Esophagus (tissue), 2 donors: ENCODE measurements at regions not wholly inside any gene's neighbourhood (a gene's known extent, or its start where the extent isn't known, plus 50 kb on each side); places are given as distances from the start of the nearest gene placed in this dataset.

Source experiments
- H3K27ac ChIP-seq, 2 donors: one replicate each; pipeline ENCODE4 v1.5.1; 2013; ENCODE audit warnings: low read depth in 2 of 2, mild to moderate bottlenecking in 2 of 2, inconsistent platforms in 1 of 2, low read length in 1 of 2, moderate library complexity in 1 of 2
- H3K27me3 ChIP-seq, 2 donors: one replicate each; pipeline ENCODE4 v1.6.1; 2013; ENCODE audit warnings: low read length in 2 of 2, control low read depth in 1 of 2, mild to moderate bottlenecking in 1 of 2; ENCODE audit not compliant: insufficient read depth in 2 of 2, control insufficient read depth in 1 of 2
- H3K36me3 ChIP-seq, 2 donors: one replicate each; pipeline ENCODE4 v1.6.1; 2013; ENCODE audit warnings: low read length in 1 of 2; ENCODE audit not compliant: control insufficient read depth in 2 of 2, insufficient read depth in 2 of 2
- H3K4me1 ChIP-seq, 2 donors: one replicate each; pipeline ENCODE4 v1.6.1; 2013; ENCODE audit warnings: low read length in 1 of 2; ENCODE audit not compliant: control insufficient read depth in 2 of 2, insufficient read depth in 2 of 2
- H3K4me3 ChIP-seq, 2 donors: one replicate each; pipeline ENCODE4 v1.5.1; 2013; ENCODE audit warnings: low read length in 2 of 2, mild to moderate bottlenecking in 2 of 2, low read depth in 1 of 2, moderate library complexity in 1 of 2
- H3K9me3 ChIP-seq, 2 donors: one replicate each; pipeline ENCODE4 v1.6.1; 2013; ENCODE audit warnings: mild to moderate bottlenecking in 2 of 2, low read depth in 1 of 2, low read length in 1 of 2, moderate library complexity in 1 of 2; ENCODE audit not compliant: control insufficient read depth in 2 of 2, insufficient read depth in 1 of 2
- WGBS, 2 donors: extraction: QIAGEN DNeasy Blood & Tissue Kit; methylation state at CpG; one replicate each; pipeline ENCODE4 v1.1.7; 2013; 5-methylcytosine and 5-hydroxymethylcytosine counted together
- donor health status: healthy with polysubstance abuse.
- donor health status: Bipolar disorder and iron deficiency.

DNA sequence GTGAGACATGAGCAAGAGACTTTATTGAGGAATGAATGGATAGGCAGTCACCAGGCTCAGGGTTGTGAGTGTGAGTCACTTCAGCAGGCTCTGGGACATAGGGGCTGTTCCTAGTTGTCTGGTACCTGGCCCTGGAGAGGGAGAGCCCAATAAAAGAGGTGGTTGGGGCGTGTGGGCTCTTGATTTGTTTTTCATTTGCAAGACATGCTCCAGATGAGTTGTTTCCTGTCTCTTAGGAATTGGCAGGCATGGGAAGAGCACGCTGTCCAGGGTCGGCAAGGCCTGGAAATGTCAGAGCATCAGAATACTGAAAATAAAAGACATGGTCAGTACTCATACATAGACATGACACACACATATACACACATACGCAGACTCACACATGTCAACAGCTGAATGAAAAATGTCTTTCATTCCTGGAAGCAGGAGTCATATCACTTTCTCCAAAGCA lies 166.3 kb upstream of the SULF2 start:
- no peaks in the 10 kb centered on the region for H3K4me1 ChIP-seq
- H3K4me3 ChIP-seq = no peak overlapping the region
- H3K9me3 ChIP-seq = no peaks in the 10 kb centered on the region
- H3K27ac ChIP-seq = no peak overlapping the region
- no peaks in the 10 kb centered on the region for H3K27me3 ChIP-seq
- 34 to 43% methylated on average over 4 of the region's 4 CpGs for WGBS, 2 donors
- no peaks in the 10 kb centered on the region for H3K36me3 ChIP-seq

DNA sequence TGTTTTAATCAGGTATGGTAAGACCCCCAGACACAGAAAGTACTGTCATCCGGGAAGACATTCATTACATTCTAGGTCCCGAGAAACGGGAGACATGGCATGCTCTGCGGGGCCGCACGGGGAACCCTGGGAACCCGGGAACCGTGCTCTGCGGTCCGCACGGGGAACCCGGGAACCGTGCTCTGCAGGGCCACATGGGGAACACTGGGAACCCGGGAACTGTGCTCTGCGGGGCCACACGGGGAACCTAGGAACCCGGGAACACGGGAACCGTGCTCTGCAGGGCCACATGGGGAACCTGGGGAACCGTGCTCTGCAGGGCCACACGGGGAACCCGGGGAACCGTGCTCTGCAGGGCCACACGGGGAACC lies 165.6 kb upstream of the SULF2 start:
- Histone ChIP-seq H3K4me1 (no peaks in the 10 kb centered on the region), H3K4me3 (no peak overlapping the region), H3K27ac (no peak overlapping the region), H3K9me3 (no peaks in the 10 kb centered on the region), H3K36me3 (no peaks in the 10 kb centered on the region), H3K27me3 (no peaks in the 10 kb centered on the region)
- 96 to 97% methylated on average over 24 of the region's 24 CpGs for WGBS, 2 donors

DNA sequence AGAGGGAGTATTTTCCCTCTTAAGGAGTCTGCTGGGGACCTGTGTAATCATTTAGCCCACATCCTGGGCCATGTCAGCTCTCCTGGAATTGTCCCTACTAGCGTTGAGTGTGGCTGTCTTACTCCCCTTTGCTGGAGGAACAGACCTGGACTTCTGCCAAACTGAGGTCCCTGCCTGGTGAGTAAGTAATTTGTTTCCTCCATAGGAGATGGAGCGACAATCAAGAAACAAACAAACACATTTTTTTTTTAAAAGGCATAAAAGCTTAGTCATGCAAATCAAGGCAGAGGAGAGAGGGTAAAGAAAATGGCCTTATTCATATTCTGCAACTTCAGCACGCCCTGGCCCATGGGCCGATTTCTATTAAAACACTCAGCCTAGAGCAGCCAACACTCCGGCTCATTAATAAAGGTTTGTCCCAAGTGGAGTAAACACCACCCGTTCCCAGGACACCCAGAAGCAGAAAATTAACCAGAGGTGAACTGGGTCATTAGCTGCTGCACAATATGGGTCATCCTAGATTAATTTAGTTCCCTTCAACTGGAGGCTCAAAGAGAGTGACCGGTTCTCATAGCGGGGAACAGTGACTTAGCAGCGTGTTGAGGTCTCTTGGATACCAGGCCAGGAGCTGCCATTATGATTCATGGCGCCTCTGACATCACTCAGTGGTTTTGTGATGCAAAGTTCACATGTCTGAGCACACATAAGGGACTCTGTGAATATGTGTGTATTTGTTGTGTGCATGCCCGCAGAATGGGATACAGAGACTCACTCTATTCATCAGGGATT lies 165.0 kb upstream of the SULF2 start:
- no peak overlapping the region for H3K27ac ChIP-seq
- no peaks in the 10 kb centered on the region for H3K9me3 ChIP-seq
- no peaks in the 10 kb centered on the region for H3K36me3 ChIP-seq
- H3K4me3 ChIP-seq = no peak overlapping the region
- 72 to 77% methylated on average over 11 of the region's 11 CpGs for WGBS, 2 donors
- no peaks in the 10 kb centered on the region for H3K27me3 ChIP-seq
- no peaks in the 10 kb centered on the region for H3K4me1 ChIP-seq

DNA sequence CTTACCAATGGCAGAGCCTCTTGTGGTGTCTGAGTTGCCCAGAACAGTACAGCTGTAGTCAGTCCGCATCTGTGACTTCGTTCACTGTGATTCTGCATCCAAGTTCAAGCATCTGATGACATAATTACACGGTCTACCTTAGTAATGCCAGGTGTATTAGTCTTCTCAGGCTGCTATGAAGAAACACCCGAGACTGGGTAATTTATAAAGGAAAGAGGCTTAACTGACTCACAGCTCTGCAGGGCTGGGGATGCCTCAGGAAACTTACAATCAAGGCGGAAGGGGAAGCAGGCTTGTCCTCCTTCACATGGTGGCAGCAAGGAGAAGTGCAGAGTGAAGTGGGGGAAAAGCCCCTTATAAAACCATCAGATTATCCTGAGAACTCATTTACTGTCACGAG lies 163.9 kb upstream of the SULF2 start:
- H3K9me3 ChIP-seq = no peaks in the 10 kb centered on the region
- no peaks in the 10 kb centered on the region for H3K4me1 ChIP-seq
- H3K4me3 ChIP-seq = no peak overlapping the region
- 66 to 69% methylated on average over 6 of the region's 6 CpGs for WGBS, 2 donors
- H3K36me3 ChIP-seq = no peaks in the 10 kb centered on the region
- H3K27me3 ChIP-seq = no peaks in the 10 kb centered on the region
- no peak overlapping the region for H3K27ac ChIP-seq

DNA sequence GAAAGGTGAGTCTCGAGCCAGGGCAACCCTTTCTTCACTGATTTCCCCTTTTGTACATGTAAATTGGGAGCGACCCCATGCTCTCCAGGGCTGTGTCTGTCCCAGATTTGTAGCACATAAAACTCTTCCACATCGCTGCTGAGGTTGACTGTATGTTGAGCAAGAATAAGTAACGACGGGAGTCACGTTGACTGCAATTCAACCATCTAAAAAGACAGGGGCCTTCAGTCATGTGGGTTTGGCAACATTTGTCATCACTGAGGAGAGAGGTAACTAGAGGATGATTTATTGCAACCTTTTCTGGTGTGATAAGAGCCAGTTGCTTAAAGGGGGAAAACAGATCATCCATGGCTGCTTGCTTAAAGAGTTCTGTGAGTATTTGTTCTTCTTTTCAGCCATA lies 159.4 kb upstream of the SULF2 start:
- Histone ChIP-seq H3K9me3 (no peaks in the 10 kb centered on the region), H3K4me3 (no peak overlapping the region), H3K27ac (no peak overlapping the region), H3K36me3 (no peaks in the 10 kb centered on the region), H3K27me3 (no peaks in the 10 kb centered on the region), H3K4me1 (no peaks in the 10 kb centered on the region)
- WGBS, 2 donors = 86 to 89% methylated on average over 6 of the region's 6 CpGs

DNA sequence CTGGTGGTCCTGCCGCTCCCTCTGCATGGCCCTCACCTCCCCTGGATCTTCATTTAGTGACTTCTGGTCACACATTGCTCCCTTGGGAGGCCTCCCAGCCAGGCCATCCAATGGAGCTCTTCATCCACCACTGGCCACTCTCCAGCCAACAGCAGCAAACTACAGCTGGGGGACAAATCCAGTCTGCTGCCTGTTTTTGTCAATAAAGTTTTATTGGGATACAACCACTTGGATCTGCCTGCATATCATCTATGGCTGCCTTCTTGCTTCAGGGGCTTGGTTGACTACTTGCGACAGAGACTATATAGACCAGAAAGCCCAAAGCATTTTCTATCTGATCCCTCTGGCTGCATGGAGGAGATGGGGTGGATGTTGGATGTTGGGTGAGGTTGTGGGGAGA lies 156.6 kb upstream of the SULF2 start:
- Histone ChIP-seq H3K27me3 (no peaks in the 10 kb centered on the region), H3K4me1 (no peaks in the 10 kb centered on the region), H3K27ac (no peak overlapping the region), H3K36me3 (no peaks in the 10 kb centered on the region), H3K9me3 (no peaks in the 10 kb centered on the region), H3K4me3 (no peak overlapping the region)
- 93 to 98% methylated on average over 2 of the region's 2 CpGs for WGBS, 2 donors

DNA sequence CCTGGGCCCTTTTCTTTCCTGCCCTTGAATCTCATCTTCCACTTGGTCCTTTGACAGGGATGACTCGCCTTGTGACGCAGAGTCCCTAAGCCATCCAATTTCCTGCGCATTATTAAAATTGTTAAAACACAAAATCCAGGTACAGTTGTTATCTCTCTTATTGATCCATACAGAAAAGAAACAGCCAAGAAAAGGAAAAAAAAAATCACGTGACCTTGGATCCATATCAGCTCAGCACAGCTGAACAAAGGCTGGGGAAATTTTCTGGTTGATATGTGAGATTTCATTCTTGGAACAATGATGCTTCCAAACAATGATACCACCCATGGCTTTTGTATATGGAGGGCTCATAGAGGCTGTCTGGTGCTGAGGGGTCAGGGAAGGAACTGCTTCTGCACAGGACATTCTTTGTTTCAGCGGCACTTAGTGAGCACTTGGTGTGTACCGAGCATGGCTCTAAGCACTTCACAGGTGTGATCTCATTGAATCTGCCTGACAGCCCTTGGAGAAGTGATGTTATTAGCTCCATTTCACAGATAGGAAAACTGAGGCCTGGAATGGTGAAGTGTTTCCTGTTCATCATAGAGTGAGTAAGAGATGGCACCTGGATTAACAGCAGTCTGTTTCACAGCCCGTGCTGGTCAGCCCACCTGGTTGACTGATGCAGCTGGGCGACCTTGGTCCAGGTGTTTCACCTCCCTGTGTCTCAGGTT lies 155.0 kb upstream of the SULF2 start:
- H3K27ac ChIP-seq = no peak overlapping the region
- no peak overlapping the region for H3K4me3 ChIP-seq
- H3K36me3 ChIP-seq = no peaks in the 10 kb centered on the region
- no peaks in the 10 kb centered on the region for H3K27me3 ChIP-seq
- H3K9me3 ChIP-seq = no peaks in the 10 kb centered on the region
- 82 to 92% methylated on average over 8 of the region's 8 CpGs for WGBS, 2 donors
- no peaks in the 10 kb centered on the region for H3K4me1 ChIP-seq

DNA sequence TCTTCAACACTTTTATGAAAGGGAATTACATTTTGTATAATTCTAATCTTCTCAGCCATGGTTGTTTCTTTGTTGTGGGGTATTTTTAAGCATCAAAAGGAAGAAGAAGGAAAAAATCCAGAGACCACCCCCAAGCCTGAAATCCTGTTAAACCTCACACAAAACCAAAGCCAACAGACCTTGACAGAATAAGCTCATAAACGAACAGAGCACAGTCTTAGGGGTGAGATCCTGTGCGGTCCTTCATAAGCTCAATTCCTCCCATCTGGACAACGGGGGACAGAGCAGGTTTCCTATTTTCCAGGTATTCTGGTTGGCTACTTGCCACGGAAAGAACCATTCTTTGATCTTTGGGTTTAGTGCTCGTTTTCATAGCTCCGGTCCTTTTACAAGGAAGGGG lies 151.3 kb upstream of the SULF2 start:
- Histone ChIP-seq H3K4me1 (no peaks in the 10 kb centered on the region), H3K27me3 (no peaks in the 10 kb centered on the region), H3K4me3 (no peak overlapping the region), H3K9me3 (no peaks in the 10 kb centered on the region), H3K36me3 (no peaks in the 10 kb centered on the region), H3K27ac (no peak overlapping the region)
- WGBS, 2 donors = 62 to 72% methylated on average over 6 of the region's 6 CpGs

DNA sequence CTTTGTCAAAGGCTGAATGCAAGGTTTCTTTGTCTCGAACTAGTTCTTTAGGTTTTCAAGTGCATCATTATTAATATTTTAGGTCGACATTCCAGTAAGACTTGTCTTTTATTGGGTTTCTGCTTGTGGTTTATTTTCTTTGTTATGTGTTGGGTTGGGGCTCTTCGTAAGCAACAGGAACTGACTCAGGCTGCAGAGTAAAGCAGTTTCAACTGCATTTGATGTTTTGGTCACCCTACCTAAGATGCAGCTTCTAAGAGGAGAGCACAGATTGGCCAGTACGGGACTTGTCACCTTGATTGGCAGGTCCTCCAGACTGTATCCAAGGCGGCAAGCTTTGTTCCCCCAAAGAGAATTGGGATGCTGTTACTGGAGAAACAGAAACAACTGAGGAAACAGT lies 149.5 kb upstream of the SULF2 start:
- H3K4me1 ChIP-seq = peaks cover 0 to under 1% of the 10 kb centered on the region in 2 donors
- H3K27ac ChIP-seq = no peak overlapping the region
- H3K9me3 ChIP-seq = no peaks in the 10 kb centered on the region
- no peaks in the 10 kb centered on the region for H3K27me3 ChIP-seq
- WGBS, 2 donors = 69 to 76% methylated on average over 5 of the region's 5 CpGs
- no peak overlapping the region for H3K4me3 ChIP-seq
- no peaks in the 10 kb centered on the region for H3K36me3 ChIP-seq

DNA sequence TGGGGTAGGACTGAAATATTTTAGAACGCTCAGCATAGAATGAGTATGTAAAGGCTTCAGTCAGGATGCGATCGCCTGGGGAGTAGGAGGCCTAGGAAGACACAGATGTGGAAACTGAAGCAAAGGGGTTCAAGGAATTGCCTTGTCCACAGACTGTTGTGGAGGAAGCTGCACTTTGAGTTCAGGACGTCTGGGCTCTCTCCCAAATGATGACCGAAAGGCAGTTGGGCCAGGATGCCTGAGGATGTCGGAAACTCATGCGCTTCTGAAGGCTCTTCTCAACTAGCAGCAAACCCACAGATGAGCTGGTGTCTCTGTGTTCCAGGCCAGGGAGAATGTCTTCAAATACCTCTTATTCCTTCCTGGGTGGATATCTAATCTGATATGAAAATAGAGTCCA lies 146.2 kb upstream of the SULF2 start:
- Histone ChIP-seq H3K27me3 (no peaks in the 10 kb centered on the region), H3K36me3 (no peaks in the 10 kb centered on the region), H3K27ac (no peak overlapping the region), H3K4me1 (peaks cover 0 to 4% of the 10 kb centered on the region in 2 donors), H3K4me3 (no peak overlapping the region), H3K9me3 (no peaks in the 10 kb centered on the region)
- 90 to 94% methylated on average over 7 of the region's 7 CpGs for WGBS, 2 donors
